IMR-90 (cell line): ENCODE measurements at regions not wholly inside any gene's neighbourhood (a gene's known extent, or its start where the extent isn't known, plus 50 kb on each side); places are given as distances from the start of the nearest gene placed in this dataset.

Experiments
- ATAC-seq: fragments of 200-7000 bp; cut with Tn5 transposase; 2 replicates; pipeline ENCODE4 v1.9.1; 2020; ENCODE audit warnings: low read depth, mild to moderate bottlenecking, moderate library complexity
- BruUV-seq: library from RNA; stranded (reverse); fragments of 400-500 nt; replicated peaks from 2 replicates; lab custom pipeline; 2021; lab: Mats Ljungman, UMichigan
- CTCF ChIA-PET: fragments of 300-600 bp; formaldehyde crosslinking; extraction: SDS; loops from one replicate; lab custom pipeline; 2021; ENCODE audit warnings: antibody characterized with exemption; lab: Yijun Ruan, JAX
- POLR2A ChIA-PET: fragments of 300-600 bp; sonication (Branson Sonifier 250); formaldehyde crosslinking; loops from one replicate; lab custom pipeline; 2022; ENCODE audit warnings: antibody characterized with exemption; ENCODE audit not compliant: unreplicated experiment; lab: Charles Lee
- DNase-seq: peaks from one replicate; pipeline ENCODE4 v3.0.0; 2013
- H2AFZ ChIP-seq: replicated peaks from 2 replicates; pipeline ENCODE3; 2013; ENCODE audit warnings: low read length, mild to moderate bottlenecking; ENCODE audit not compliant: poor library complexity
- H2AK5ac ChIP-seq: 2 replicates; pipeline ENCODE4 v1.6.1; 2013; ENCODE audit warnings: low read depth, low read length, inconsistent platforms
- H2AK9ac ChIP-seq: replicated peaks from 2 replicates; pipeline ENCODE3; 2013; ENCODE audit warnings: mild to moderate bottlenecking, low read depth, low read length, moderate library complexity; ENCODE audit not compliant: poor library complexity
- H2BK120ac ChIP-seq: 2 replicates; pipeline ENCODE4 v1.6.1; 2013; ENCODE audit warnings: low read depth, low read length, inconsistent platforms
- H2BK15ac ChIP-seq: 3 replicates; pipeline ENCODE4 v1.6.1; 2013; ENCODE audit warnings: low read depth, low read length, inconsistent platforms
- H2BK20ac ChIP-seq: 2 replicates; pipeline ENCODE4 v1.6.1; 2013; ENCODE audit warnings: low read depth, mild to moderate bottlenecking, inconsistent platforms, low read length, moderate library complexity
- H2BK5ac ChIP-seq: 2 replicates; pipeline ENCODE4 v1.6.1; 2013; ENCODE audit warnings: mild to moderate bottlenecking, low read depth, low read length, inconsistent platforms; ENCODE audit not compliant: poor library complexity, severe bottlenecking
- H3K14ac ChIP-seq: replicated peaks from 2 replicates; pipeline ENCODE4 v1.6.1; 2013; ENCODE audit warnings: low read depth, low read length, inconsistent platforms
- H3K18ac ChIP-seq: 2 replicates; pipeline ENCODE4 v1.6.1; 2013; ENCODE audit warnings: low read depth, low read length, control low read depth
- H3K23ac ChIP-seq: 2 replicates; pipeline ENCODE4 v1.6.1; 2013; ENCODE audit warnings: low read depth, low read length, inconsistent platforms
- H3K27ac ChIP-seq: 2 replicates; pipeline ENCODE4 v1.5.1; 2013; ENCODE audit warnings: mild to moderate bottlenecking, control low read depth, low read length; ENCODE audit not compliant: insufficient read depth
- H3K27me3 ChIP-seq: 2 replicates; pipeline ENCODE4 v1.6.1; 2013; ENCODE audit warnings: low read length; ENCODE audit not compliant: control insufficient read depth, insufficient read depth
- H3K36me3 ChIP-seq: 2 replicates; pipeline ENCODE4 v1.6.1; 2013; ENCODE audit warnings: low read length, mixed read lengths; ENCODE audit not compliant: control insufficient read depth, insufficient read depth
- H3K4ac ChIP-seq: 2 replicates; pipeline ENCODE4 v1.6.1; 2013; ENCODE audit warnings: low read depth, low read length, inconsistent platforms
- H3K4me1 ChIP-seq: 2 replicates; pipeline ENCODE4 v1.6.1; 2013; ENCODE audit warnings: low read length, mixed read lengths; ENCODE audit not compliant: control insufficient read depth, insufficient read depth
- H3K4me2 ChIP-seq: 2 replicates; pipeline ENCODE4 v1.6.1; 2013; ENCODE audit warnings: low read depth, mild to moderate bottlenecking, control low read depth, low read length, moderate library complexity
- H3K4me3 ChIP-seq: 2 replicates; pipeline ENCODE4 v1.5.1; 2013; ENCODE audit warnings: low read depth, mild to moderate bottlenecking, control low read depth, low read length, moderate library complexity; ENCODE audit not compliant: insufficient read depth
- H3K56ac ChIP-seq: 2 replicates; pipeline ENCODE4 v1.6.1; 2013; ENCODE audit warnings: low read length, inconsistent platforms; ENCODE audit not compliant: insufficient read depth; ENCODE audit errors: extremely low read depth
- H3K79me1 ChIP-seq, 2 experiments: 2 replicates each; pipeline ENCODE4 v1.6.1; 2013; ENCODE audit warnings: low read length in 2 of 2, inconsistent platforms in 1 of 2, low read depth in 1 of 2
- H3K9ac ChIP-seq: 2 replicates; pipeline ENCODE4 v1.6.1; 2013; ENCODE audit warnings: low read depth, low read length, control low read depth
- H3K9me1 ChIP-seq: 2 replicates; pipeline ENCODE4 v1.6.1; 2013; ENCODE audit warnings: low read length, inconsistent platforms; ENCODE audit not compliant: insufficient read depth
- H3K9me3 ChIP-seq: 2 replicates; pipeline ENCODE4 v1.6.1; 2013; ENCODE audit warnings: low read length; ENCODE audit not compliant: control insufficient read depth, insufficient read depth
- H4K20me1 ChIP-seq: 2 replicates; pipeline ENCODE4 v1.6.1; 2013; ENCODE audit warnings: low read length, inconsistent platforms; ENCODE audit not compliant: insufficient read depth
- H4K5ac ChIP-seq: 2 replicates; pipeline ENCODE4 v1.6.1; 2013; ENCODE audit warnings: mild to moderate bottlenecking, low read depth, low read length, control low read depth
- H4K8ac ChIP-seq, 2 experiments: 2 replicates each; pipeline ENCODE4 v1.6.1; 2013; ENCODE audit warnings: low read depth in 2 of 2, low read length in 2 of 2, control low read depth in 1 of 2, inconsistent platforms in 1 of 2
- H4K91ac ChIP-seq: 2 replicates; pipeline ENCODE4 v1.6.1; 2013; ENCODE audit warnings: low read depth, low read length, inconsistent platforms; ENCODE audit not compliant: insufficient read depth
- BHLHE40 ChIP-seq: fragments of 150-350 bp; IDR thresholded peaks from 2 replicates; pipeline ENCODE4 v1.6.1; 2016; ENCODE audit warnings: mild to moderate bottlenecking, low read depth, low read length
- CHD1 ChIP-seq: IDR thresholded peaks from 2 replicates; pipeline ENCODE4 v1.6.1; 2012; ENCODE audit warnings: low read depth, low read length, improper control_type of control experiment
- FOS ChIP-seq: fragments of 150-350 bp; IDR thresholded peaks from 2 replicates; pipeline ENCODE4 v1.6.1; 2016; ENCODE audit warnings: low read depth, low read length
- MAFK ChIP-seq: IDR thresholded peaks from 2 replicates; pipeline ENCODE4 v1.6.1; 2012; ENCODE audit warnings: low read depth, low read length, improper control_type of control experiment
- MAZ ChIP-seq: IDR thresholded peaks from 2 replicates; pipeline ENCODE4 v1.6.1; 2012; ENCODE audit warnings: low read depth, mild to moderate bottlenecking, low read length, improper control_type of control experiment, moderate library complexity, borderline replicate concordance
- NFE2L2 ChIP-seq: fragments of 150-350 bp; IDR thresholded peaks from 2 replicates; pipeline ENCODE4 v1.6.1; 2016; ENCODE audit warnings: low read depth, mild to moderate bottlenecking, low read length
- RAD21 ChIP-seq: IDR thresholded peaks from 2 replicates; pipeline ENCODE4 v1.6.1; 2012; ENCODE audit warnings: low read length, improper control_type of control experiment
- RCOR1 ChIP-seq: IDR thresholded peaks from 2 replicates; pipeline ENCODE4 v1.6.1; 2012; ENCODE audit warnings: mild to moderate bottlenecking, low read length, improper control_type of control experiment; ENCODE audit not compliant: insufficient replicate concordance
- RFX5 ChIP-seq: IDR thresholded peaks from 2 replicates; pipeline ENCODE4 v1.8.0; 2012; ENCODE audit warnings: low read depth, mild to moderate bottlenecking, low read length, moderate library complexity
- WGBS, 2 experiments: methylation state at CpG; one replicate each; pipeline versions ENCODE4 v1.1.5 to v1.1.7; 2013; ENCODE audit warnings: missing lambda C conversion rate in 2 of 2; ENCODE audit not compliant: insufficient read length in 1 of 2; ENCODE audit errors: extremely low coverage in 2 of 2; 5-methylcytosine and 5-hydroxymethylcytosine counted together
- dilution Hi-C: fragments of 300-500 bp; cut with HindIII; formaldehyde crosslinking; loops from one replicate; pipeline ENCODE4 v1.14.3; 2018; ENCODE audit warnings: low sequenced_read_pairs; ENCODE audit not compliant: unreplicated experiment
- in situ Hi-C: fragments of 300-500 bp; cut with MboI; formaldehyde crosslinking; loops from 3 replicates; pipeline ENCODE4 v1.14.3; 2019; ENCODE audit warnings: low sequenced_read_pairs, inconsistent platforms, mixed read lengths
- intact Hi-C: fragments of 100-400 bp; cut with micrococcal nuclease; formaldehyde crosslinking; loops from 2 replicates; pipeline ENCODE4 v1.10.0; 2022
- TF ChIP-seq, protein P1 (sequence below): fragments of 150-350 bp; IDR thresholded peaks from 2 replicates; pipeline ENCODE4 v1.6.1; 2016; ENCODE audit warnings: low read depth, mild to moderate bottlenecking, low read length, moderate library complexity, borderline replicate concordance
- TF ChIP-seq, protein P2 (sequence below): fragments of 150-350 bp; IDR thresholded peaks from 2 replicates; pipeline ENCODE4 v1.6.1; 2017; ENCODE audit warnings: mild to moderate bottlenecking, antibody characterized with exemption, low read length, low read depth

DNA sequence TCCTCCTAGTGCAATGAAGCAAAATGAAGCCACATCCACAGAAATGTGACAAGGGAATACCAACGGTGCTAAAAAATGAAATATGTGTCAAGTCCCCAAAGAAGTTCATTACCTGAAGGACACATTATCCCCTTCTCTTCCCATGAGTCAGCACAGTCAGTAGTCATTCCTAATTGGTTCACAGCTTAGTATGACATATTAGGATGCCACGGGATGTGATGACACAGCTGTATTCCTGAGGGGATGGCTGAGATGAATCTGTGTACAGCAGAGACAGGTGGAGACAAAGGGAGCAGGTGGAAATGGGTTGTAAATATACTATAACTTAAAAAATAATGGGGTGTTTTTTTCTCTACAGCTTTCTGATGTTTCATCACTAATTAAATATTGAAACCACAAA, 273.4 kb downstream of the ARRDC4 start:
- no peak overlapping the region for H2BK120ac ChIP-seq
- no peak overlapping the region for H4K91ac ChIP-seq
- H3K27me3 ChIP-seq = no peaks in the 10 kb centered on the region
- ChIA-PET CTCF (no interaction called here), POLR2A (no interaction called here)
- no peak overlapping the region for H3K27ac ChIP-seq
- BruUV-seq = no TSS peak
- peaks cover 27% of the 10 kb centered on the region for H3K9me3 ChIP-seq
- WGBS, 2 experiments = no CpG with 5 or more reads among the region's 2 CpGs
- H2AK9ac ChIP-seq = no peak overlapping the region
- intact Hi-C loops (no loop called here), in situ Hi-C loops (no loop called here), dilution Hi-C loops (no loop called here)
- no peaks in the 10 kb centered on the region for H3K9me1 ChIP-seq
- H3K56ac ChIP-seq = no peak overlapping the region
- ATAC-seq (no peak), DNase-seq (no peak)
- no peak overlapping the region for H2BK5ac ChIP-seq
- no peak overlapping the region for H3K14ac ChIP-seq
- H2BK15ac ChIP-seq = no peak overlapping the region
- no peak overlapping the region for H3K18ac ChIP-seq
- H3K4me1 ChIP-seq = no peaks in the 10 kb centered on the region
- H4K8ac ChIP-seq = no peak overlapping the region
- no peak overlapping the region for H2AK5ac ChIP-seq
- H3K36me3 ChIP-seq = no peaks in the 10 kb centered on the region
- no peak overlapping the region for H3K9ac ChIP-seq
- no peak overlapping the region for H2AFZ ChIP-seq
- H3K4ac ChIP-seq = no peak overlapping the region
- H4K5ac ChIP-seq = no peak overlapping the region
- no peak for TF ChIP-seq RAD21
- TF ChIP-seq, protein P1, sequence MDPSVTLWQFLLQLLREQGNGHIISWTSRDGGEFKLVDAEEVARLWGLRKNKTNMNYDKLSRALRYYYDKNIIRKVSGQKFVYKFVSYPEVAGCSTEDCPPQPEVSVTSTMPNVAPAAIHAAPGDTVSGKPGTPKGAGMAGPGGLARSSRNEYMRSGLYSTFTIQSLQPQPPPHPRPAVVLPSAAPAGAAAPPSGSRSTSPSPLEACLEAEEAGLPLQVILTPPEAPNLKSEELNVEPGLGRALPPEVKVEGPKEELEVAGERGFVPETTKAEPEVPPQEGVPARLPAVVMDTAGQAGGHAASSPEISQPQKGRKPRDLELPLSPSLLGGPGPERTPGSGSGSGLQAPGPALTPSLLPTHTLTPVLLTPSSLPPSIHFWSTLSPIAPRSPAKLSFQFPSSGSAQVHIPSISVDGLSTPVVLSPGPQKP = no peak
- no peak for TF ChIP-seq NFE2L2
- TF ChIP-seq CHD1 = no peak
- no peak for TF ChIP-seq FOS
- no peak for TF ChIP-seq MAZ
- no peak for TF ChIP-seq MAFK
- TF ChIP-seq, protein P2, sequence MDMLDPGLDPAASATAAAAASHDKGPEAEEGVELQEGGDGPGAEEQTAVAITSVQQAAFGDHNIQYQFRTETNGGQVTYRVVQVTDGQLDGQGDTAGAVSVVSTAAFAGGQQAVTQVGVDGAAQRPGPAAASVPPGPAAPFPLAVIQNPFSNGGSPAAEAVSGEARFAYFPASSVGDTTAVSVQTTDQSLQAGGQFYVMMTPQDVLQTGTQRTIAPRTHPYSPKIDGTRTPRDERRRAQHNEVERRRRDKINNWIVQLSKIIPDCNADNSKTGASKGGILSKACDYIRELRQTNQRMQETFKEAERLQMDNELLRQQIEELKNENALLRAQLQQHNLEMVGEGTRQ = no peak
- TF ChIP-seq RCOR1 = no peak
- TF ChIP-seq BHLHE40 = no peak
- no peak for TF ChIP-seq RFX5
- H4K20me1 ChIP-seq = no peaks in the 10 kb centered on the region
- no peak overlapping the region for H3K4me3 ChIP-seq
- no peak overlapping the region for H2BK20ac ChIP-seq
- H3K23ac ChIP-seq = no peak overlapping the region
- no peaks in the 10 kb centered on the region for H3K79me1 ChIP-seq
- no peak overlapping the region for H3K4me2 ChIP-seq
